ENCODE measurements at regions not wholly inside any gene's neighbourhood (a gene's known extent, or its start where the extent isn't known, plus 50 kb on each side); places are given as distances from the start of the nearest gene placed in this dataset.

GRCh38 chr14:81723956-81724355, 190.3 kb upstream of the SEL1L start:
- Histone ChIP-seq H3K4me3 (ENCODE audit: low read depth in 1 of 2, low read length in 2 of 2) (no peak overlapping the region), H3K79me2 (ENCODE audit: insufficient read depth, low read length) (no peaks in the 10 kb centered on the region), H3K27me3 (ENCODE audit: insufficient read depth, low read length, poor library complexity) (no peaks in the 10 kb centered on the region), H3K36me3 (ENCODE audit: insufficient read depth, low read length) (no peaks in the 10 kb centered on the region), H3K4me2 (ENCODE audit: insufficient read depth, low read length) (no peak overlapping the region), H3K9me3 (ENCODE audit: insufficient read depth, low read length, severe bottlenecking) (no peaks in the 10 kb centered on the region), H3K4me1 (ENCODE audit: insufficient read depth, low read length) (no peaks in the 10 kb centered on the region), H4K20me1 (ENCODE audit: insufficient read depth, low read length) (no peaks in the 10 kb centered on the region), H3K27ac (ENCODE audit: low read length) (no peak overlapping the region), H2AFZ (ENCODE audit: low read depth, low read length) (no peak overlapping the region), H3K9ac (ENCODE audit: low read depth, low read length) (no peak overlapping the region)
- no peak for TF ChIP-seq EZH2 (IDR thresholded peaks at IDR 0.05; ENCODE audit: borderline replicate concordance, low read depth, low read length, severe bottlenecking)
- TF ChIP-seq CTCF (IDR thresholded peaks at IDR 0.05; ENCODE audit: borderline replicate concordance, extremely low read depth, low read length, poor library complexity, severe bottlenecking), result no peak
- ATAC-seq (ENCODE audit: insufficient read depth, low read depth), result no peak
- no peak for DNase-seq

DNA sequence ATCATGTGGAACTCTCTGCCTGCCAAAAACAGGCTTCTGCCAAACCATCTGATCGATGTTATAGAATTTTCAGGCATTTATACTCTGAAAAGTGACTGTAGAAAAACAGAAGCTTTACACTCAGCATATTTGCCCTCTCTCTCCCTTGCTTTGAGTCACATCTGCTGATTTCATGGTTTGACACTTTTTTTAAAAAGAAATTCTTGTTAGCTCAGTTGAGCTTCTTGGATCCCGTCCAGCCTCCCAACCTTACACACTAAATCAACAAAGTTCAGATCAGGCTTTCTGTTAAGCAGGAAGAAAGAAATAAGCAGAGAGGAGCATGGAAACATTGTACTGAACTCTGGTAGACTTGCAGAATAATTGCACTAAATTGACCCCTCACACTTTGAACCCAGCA, 193.6 kb upstream of the SEL1L start:
- Histone ChIP-seq H3K9me3 (ENCODE audit: insufficient read depth, low read length, severe bottlenecking) (no peaks in the 10 kb centered on the region), H4K20me1 (ENCODE audit: insufficient read depth, low read length) (no peaks in the 10 kb centered on the region), H3K9ac (ENCODE audit: low read depth, low read length) (no peak overlapping the region), H2AFZ (ENCODE audit: low read depth, low read length) (no peak overlapping the region), H3K4me1 (ENCODE audit: insufficient read depth, low read length) (no peaks in the 10 kb centered on the region), H3K27me3 (ENCODE audit: insufficient read depth, low read length, poor library complexity) (no peaks in the 10 kb centered on the region), H3K79me2 (ENCODE audit: insufficient read depth, low read length) (no peaks in the 10 kb centered on the region), H3K36me3 (ENCODE audit: insufficient read depth, low read length) (no peaks in the 10 kb centered on the region), H3K4me3 (ENCODE audit: low read depth in 1 of 2, low read length in 2 of 2) (no peak overlapping the region), H3K27ac (ENCODE audit: low read length) (no peak overlapping the region), H3K4me2 (ENCODE audit: insufficient read depth, low read length) (no peak overlapping the region)
- no peak for TF ChIP-seq EZH2 (IDR thresholded peaks at IDR 0.05; ENCODE audit: borderline replicate concordance, low read depth, low read length, severe bottlenecking)
- ATAC-seq (ENCODE audit: insufficient read depth, low read depth) (no peak), DNase-seq (no peak)

- no peak overlapping the region for H3K4me2 ChIP-seq (ENCODE audit: insufficient read depth, low read length)
- no peak overlapping the region for H2AFZ ChIP-seq (ENCODE audit: low read depth, low read length)
- H3K9ac ChIP-seq (ENCODE audit: low read depth, low read length), result no peak overlapping the region
- no peaks in the 10 kb centered on the region for H3K4me1 ChIP-seq (ENCODE audit: insufficient read depth, low read length)
- H3K79me2 ChIP-seq (ENCODE audit: insufficient read depth, low read length), result no peaks in the 10 kb centered on the region
- TF ChIP-seq EZH2 (IDR thresholded peaks at IDR 0.05; ENCODE audit: borderline replicate concordance, low read depth, low read length, severe bottlenecking), result no peak
- no peak for TF ChIP-seq CTCF (IDR thresholded peaks at IDR 0.05; ENCODE audit: borderline replicate concordance, extremely low read depth, low read length, poor library complexity, severe bottlenecking)
- H3K27ac ChIP-seq (ENCODE audit: low read length), result no peak overlapping the region
- H3K27me3 ChIP-seq (ENCODE audit: insufficient read depth, low read length, poor library complexity), result no peaks in the 10 kb centered on the region
- no peaks in the 10 kb centered on the region for H3K9me3 ChIP-seq (ENCODE audit: insufficient read depth, low read length, severe bottlenecking)
- ATAC-seq (ENCODE audit: insufficient read depth, low read depth) (no peak), DNase-seq (no peak)
- no peaks in the 10 kb centered on the region for H3K36me3 ChIP-seq (ENCODE audit: insufficient read depth, low read length)
- H3K4me3 ChIP-seq (ENCODE audit: low read depth in 1 of 2, low read length in 2 of 2), result no peak overlapping the region
- no peaks in the 10 kb centered on the region for H4K20me1 ChIP-seq (ENCODE audit: insufficient read depth, low read length)
Observed at GRCh38 chr14:81728447-81728846, 194.8 kb upstream of the SEL1L start.

DNA sequence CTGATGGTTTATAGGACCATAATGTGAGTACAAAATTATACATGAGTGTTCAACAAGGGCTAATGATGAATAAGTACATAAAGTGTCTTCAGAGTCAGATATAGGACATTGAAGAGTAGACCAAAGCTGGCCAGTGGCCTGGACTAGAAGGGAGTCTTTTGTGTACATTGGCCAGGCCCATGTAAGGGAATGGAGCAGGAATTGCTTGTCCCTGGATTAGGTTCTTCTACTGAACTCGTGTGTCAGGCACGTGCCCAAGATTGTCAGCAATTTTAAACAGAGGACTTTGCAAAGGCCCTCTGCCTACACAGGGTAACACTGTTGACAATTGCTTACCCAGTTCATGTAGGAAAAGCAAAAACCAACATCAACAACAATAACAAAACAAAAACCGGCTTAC, 196.0 kb upstream of the SEL1L start:
- H3K4me1 ChIP-seq (ENCODE audit: insufficient read depth, low read length), result no peaks in the 10 kb centered on the region

More for the DNA sequence above, 196.0 kb upstream of the SEL1L start:
- Histone ChIP-seq H3K9ac (ENCODE audit: low read depth, low read length) (no peak overlapping the region), H3K27me3 (ENCODE audit: insufficient read depth, low read length, poor library complexity) (no peaks in the 10 kb centered on the region), H3K4me2 (ENCODE audit: insufficient read depth, low read length) (no peak overlapping the region), H4K20me1 (ENCODE audit: insufficient read depth, low read length) (no peaks in the 10 kb centered on the region), H2AFZ (ENCODE audit: low read depth, low read length) (no peak overlapping the region), H3K36me3 (ENCODE audit: insufficient read depth, low read length) (no peaks in the 10 kb centered on the region), H3K79me2 (ENCODE audit: insufficient read depth, low read length) (no peaks in the 10 kb centered on the region), H3K4me3 (ENCODE audit: low read depth in 1 of 2, low read length in 2 of 2) (no peak overlapping the region), H3K27ac (ENCODE audit: low read length) (no peak overlapping the region), H3K9me3 (ENCODE audit: insufficient read depth, low read length, severe bottlenecking) (no peaks in the 10 kb centered on the region)
- TF ChIP-seq EZH2 (IDR thresholded peaks at IDR 0.05; ENCODE audit: borderline replicate concordance, low read depth, low read length, severe bottlenecking) (no peak), CTCF (IDR thresholded peaks at IDR 0.05; ENCODE audit: borderline replicate concordance, extremely low read depth, low read length, poor library complexity, severe bottlenecking) (no peak)
- ATAC-seq (ENCODE audit: insufficient read depth, low read depth) (no peak), DNase-seq (no peak)

All from DND-41 (cell line).